ENCODE measurements at regions not wholly inside any gene's neighbourhood (a gene's known extent, or its start where the extent isn't known, plus 50 kb on each side); places are given as distances from the start of the nearest gene placed in this dataset.

- no peak for TF ChIP-seq EZH2phosphoT487 (IDR thresholded peaks at IDR 0.05; ENCODE audit: borderline replicate concordance)
- TF ChIP-seq CTCF (conservative IDR thresholded peaks at IDR 0.05; ENCODE audit: low read length) = no peak
- no peaks in the 10 kb centered on the region for H3K79me2 ChIP-seq (ENCODE audit: insufficient read depth, low read length)
- no peaks in the 10 kb centered on the region for H4K20me1 ChIP-seq (ENCODE audit: insufficient read depth, low read length, poor library complexity, severe bottlenecking)
- H2AFZ ChIP-seq (ENCODE audit: low read length) = no peak overlapping the region
- H3K9me2 ChIP-seq (replicated peaks; ENCODE audit: low read depth, low read length) = no peaks in the 10 kb centered on the region
- no peaks in the 10 kb centered on the region for H3K27me3 ChIP-seq (ENCODE audit: insufficient read depth, low read length, poor library complexity, severe bottlenecking)
- H3K4me1 ChIP-seq (ENCODE audit: insufficient read depth, low read length, poor library complexity, severe bottlenecking) = no peaks in the 10 kb centered on the region
- no peaks in the 10 kb centered on the region for H3F3A ChIP-seq (ENCODE audit: low read depth)
- no peaks in the 10 kb centered on the region for H3K9me3 ChIP-seq (ENCODE audit: insufficient read depth, low read depth, low read length)
- no peak overlapping the region for H3K4me3 ChIP-seq (ENCODE audit: low read length, poor library complexity, severe bottlenecking)
- H3K36me3 ChIP-seq (ENCODE audit: insufficient read depth, low read length) = no peaks in the 10 kb centered on the region
- no peak overlapping the region for H3K4me2 ChIP-seq (ENCODE audit: low read depth, low read length, poor library complexity, severe bottlenecking)
- H3K9ac ChIP-seq (ENCODE audit: low read depth, low read length, poor library complexity, severe bottlenecking) = no peak overlapping the region
These were observed 862.8 kb downstream of the KCNT2 start for GRCh38 chr1:195745189-195746010.

- H4K20me1 ChIP-seq (ENCODE audit: insufficient read depth, low read length, poor library complexity, severe bottlenecking) = no peaks in the 10 kb centered on the region
- H3K4me2 ChIP-seq (ENCODE audit: low read depth, low read length, poor library complexity, severe bottlenecking) = no peak overlapping the region
- no peaks in the 10 kb centered on the region for H3K4me1 ChIP-seq (ENCODE audit: insufficient read depth, low read length, poor library complexity, severe bottlenecking)
- TF ChIP-seq EZH2phosphoT487 (IDR thresholded peaks at IDR 0.05; ENCODE audit: borderline replicate concordance) (no peak), CTCF (conservative IDR thresholded peaks at IDR 0.05; ENCODE audit: low read length) (no peak)
- H3K27me3 ChIP-seq (ENCODE audit: insufficient read depth, low read length, poor library complexity, severe bottlenecking) = no peaks in the 10 kb centered on the region
- no peaks in the 10 kb centered on the region for H3K9me3 ChIP-seq (ENCODE audit: insufficient read depth, low read depth, low read length)
- H3K79me2 ChIP-seq (ENCODE audit: insufficient read depth, low read length) = no peaks in the 10 kb centered on the region
- H3K4me3 ChIP-seq (ENCODE audit: low read length, poor library complexity, severe bottlenecking) = no peak overlapping the region
- H3K9me2 ChIP-seq (replicated peaks; ENCODE audit: low read depth, low read length) = no peaks in the 10 kb centered on the region
- H2AFZ ChIP-seq (ENCODE audit: low read length) = no peak overlapping the region
- no peaks in the 10 kb centered on the region for H3K36me3 ChIP-seq (ENCODE audit: insufficient read depth, low read length)
- no peaks in the 10 kb centered on the region for H3F3A ChIP-seq (ENCODE audit: low read depth)
- no peak overlapping the region for H3K9ac ChIP-seq (ENCODE audit: low read depth, low read length, poor library complexity, severe bottlenecking)
These were observed 864.0 kb downstream of the KCNT2 start for GRCh38 chr1:195744256-195744655.

GRCh38 chr1:195740862-195741261 lies 867.4 kb downstream of the KCNT2 start:
- Histone ChIP-seq H3K4me3 (ENCODE audit: low read length, poor library complexity, severe bottlenecking) (no peak overlapping the region), H3F3A (ENCODE audit: low read depth) (no peaks in the 10 kb centered on the region), H3K27me3 (ENCODE audit: insufficient read depth, low read length, poor library complexity, severe bottlenecking) (no peaks in the 10 kb centered on the region), H3K9ac (ENCODE audit: low read depth, low read length, poor library complexity, severe bottlenecking) (no peak overlapping the region), H4K20me1 (ENCODE audit: insufficient read depth, low read length, poor library complexity, severe bottlenecking) (no peaks in the 10 kb centered on the region), H3K4me2 (ENCODE audit: low read depth, low read length, poor library complexity, severe bottlenecking) (no peak overlapping the region), H2AFZ (ENCODE audit: low read length) (no peak overlapping the region), H3K9me2 (replicated peaks; ENCODE audit: low read depth, low read length) (no peaks in the 10 kb centered on the region), H3K9me3 (ENCODE audit: insufficient read depth, low read depth, low read length) (no peaks in the 10 kb centered on the region), H3K36me3 (ENCODE audit: insufficient read depth, low read length) (no peaks in the 10 kb centered on the region), H3K79me2 (ENCODE audit: insufficient read depth, low read length) (no peaks in the 10 kb centered on the region), H3K4me1 (ENCODE audit: insufficient read depth, low read length, poor library complexity, severe bottlenecking) (no peaks in the 10 kb centered on the region)
- no peak for TF ChIP-seq CTCF (conservative IDR thresholded peaks at IDR 0.05; ENCODE audit: low read length)
- no peak for TF ChIP-seq EZH2phosphoT487 (IDR thresholded peaks at IDR 0.05; ENCODE audit: borderline replicate concordance)

Measured in Loucy (cell line).